WTC11 (cell line): ENCODE measurements at regions not wholly inside any gene's neighbourhood (a gene's known extent, or its start where the extent isn't known, plus 50 kb on each side); places are given as distances from the start of the nearest gene placed in this dataset.

ENCODE experiments used
- CTCF ChIP-seq: fragments of 200-600 bp; IDR thresholded peaks from 2 replicates; pipeline ENCODE4 v1.8.0; 2022; ENCODE audit warnings: antibody characterized with exemption
- FOXK1 ChIP-seq: sonication (generic); formaldehyde crosslinking; IDR thresholded peaks from 2 replicates; pipeline ENCODE4 v1.8.0; 2022; ENCODE audit warnings: mild to moderate bottlenecking, moderate library complexity, missing genetic modification reagents
- HMGXB4 ChIP-seq: sonication (generic); formaldehyde crosslinking; IDR thresholded peaks from 2 replicates; pipeline ENCODE4 v1.8.1; 2023; ENCODE audit warnings: mild to moderate bottlenecking, moderate library complexity, missing genetic modification reagents
- PRRX2 ChIP-seq: fragments of 250-450 bp; sonication (Bioruptor Pico); IDR thresholded peaks from 2 replicates; pipeline ENCODE4 v1.8.0; 2021; ENCODE audit warnings: mild to moderate bottlenecking
- USF1 ChIP-seq: sonication (generic); formaldehyde crosslinking; IDR thresholded peaks from 2 replicates; pipeline ENCODE4 v1.8.0; 2022; ENCODE audit warnings: mild to moderate bottlenecking, missing genetic modification reagents
- TF ChIP-seq, protein P1 (sequence below): sonication (generic); formaldehyde crosslinking; conservative IDR thresholded peaks from 2 replicates; pipeline ENCODE4 v1.8.1; 2022; ENCODE audit warnings: mild to moderate bottlenecking, missing genetic modification reagents
- TF ChIP-seq, protein P2 (sequence below): sonication (generic); formaldehyde crosslinking; IDR thresholded peaks from 2 replicates; pipeline ENCODE4 v1.8.1; 2022; ENCODE audit warnings: low read depth, mild to moderate bottlenecking, moderate library complexity, missing genetic modification reagents, borderline replicate concordance
- TF ChIP-seq, protein P3 (sequence below): sonication (generic); formaldehyde crosslinking; IDR thresholded peaks from 2 replicates; pipeline ENCODE4 v1.8.0; 2022; ENCODE audit warnings: mild to moderate bottlenecking, missing genetic modification reagents

DNA sequence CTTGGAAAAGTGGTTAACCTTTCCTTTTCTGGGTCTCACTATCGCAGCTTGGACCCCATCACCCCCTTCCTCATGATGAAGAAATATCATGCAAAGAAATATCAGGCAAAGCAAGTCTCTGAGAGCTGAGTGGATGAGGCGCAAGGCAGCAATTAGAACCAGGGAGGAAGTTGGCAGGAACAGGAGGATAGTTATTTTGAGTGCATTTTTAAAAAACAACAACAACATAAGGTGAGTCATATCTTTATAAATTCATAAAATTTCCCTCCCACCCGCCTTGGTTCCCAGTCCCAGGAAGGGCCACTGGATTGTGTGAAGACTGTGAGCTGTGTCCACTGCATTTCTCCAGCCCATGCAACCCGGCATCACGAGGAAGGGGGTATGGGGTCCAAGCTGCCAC, 316.9 kb upstream of the TLE3 start:
- TF ChIP-seq CTCF, result no peak
- no peak for TF ChIP-seq USF1 (CRISPR knock-in tag)
- TF ChIP-seq, protein P1, sequence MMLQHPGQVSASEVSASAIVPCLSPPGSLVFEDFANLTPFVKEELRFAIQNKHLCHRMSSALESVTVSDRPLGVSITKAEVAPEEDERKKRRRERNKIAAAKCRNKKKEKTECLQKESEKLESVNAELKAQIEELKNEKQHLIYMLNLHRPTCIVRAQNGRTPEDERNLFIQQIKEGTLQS (CRISPR knock-in tag), result no peak
- TF ChIP-seq PRRX2, result no peak
- TF ChIP-seq, protein P2, sequence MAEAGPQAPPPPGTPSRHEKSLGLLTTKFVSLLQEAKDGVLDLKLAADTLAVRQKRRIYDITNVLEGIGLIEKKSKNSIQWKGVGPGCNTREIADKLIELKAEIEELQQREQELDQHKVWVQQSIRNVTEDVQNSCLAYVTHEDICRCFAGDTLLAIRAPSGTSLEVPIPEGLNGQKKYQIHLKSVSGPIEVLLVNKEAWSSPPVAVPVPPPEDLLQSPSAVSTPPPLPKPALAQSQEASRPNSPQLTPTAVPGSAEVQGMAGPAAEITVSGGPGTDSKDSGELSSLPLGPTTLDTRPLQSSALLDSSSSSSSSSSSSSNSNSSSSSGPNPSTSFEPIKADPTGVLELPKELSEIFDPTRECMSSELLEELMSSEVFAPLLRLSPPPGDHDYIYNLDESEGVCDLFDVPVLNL (CRISPR knock-in tag), result no peak
- no peak for TF ChIP-seq FOXK1 (CRISPR knock-in tag)
- TF ChIP-seq, protein P3, sequence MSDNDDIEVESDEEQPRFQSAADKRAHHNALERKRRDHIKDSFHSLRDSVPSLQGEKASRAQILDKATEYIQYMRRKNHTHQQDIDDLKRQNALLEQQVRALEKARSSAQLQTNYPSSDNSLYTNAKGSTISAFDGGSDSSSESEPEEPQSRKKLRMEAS, result no peak
- no peak for TF ChIP-seq HMGXB4
